ENCODE measurements at regions not wholly inside any gene's neighbourhood (a gene's known extent, or its start where the extent isn't known, plus 50 kb on each side); places are given as distances from the start of the nearest gene placed in this dataset.

GRCh38 chr7:1301882-1302251, 69.2 kb downstream of the UNCX start:
- TF ChIP-seq CTCF (IDR thresholded peaks at IDR 0.05; ENCODE audit: borderline replicate concordance, extremely low read depth, low read length, poor library complexity, severe bottlenecking) (no peak), EZH2 (IDR thresholded peaks at IDR 0.05; ENCODE audit: borderline replicate concordance, low read depth, low read length, severe bottlenecking) (no peak)

Measured in DND-41 (cell line).